Left cardiac atrium (tissue), 4 donors: ENCODE measurements at regions not wholly inside any gene's neighbourhood (a gene's known extent, or its start where the extent isn't known, plus 50 kb on each side); places are given as distances from the start of the nearest gene placed in this dataset.
A peak's percentile ranks its signal among the peaks of the same experiment; 100 is the strongest.

ENCODE experiments used
- ATAC-seq, 2 donors: fragments of 200-7000 bp; cut with Tn5 transposase; one replicate each; pipeline ENCODE4 v1.9.1; 2020; ENCODE audit warnings: mild to moderate bottlenecking in 2 of 2, moderate library complexity in 2 of 2
- DNase-seq: peaks from one replicate; pipeline ENCODE4 v3.0.0-alpha.2; 2020
- intact Hi-C, 2 donors: fragments of 100-400 bp; cut with DNase I; formaldehyde crosslinking; loops; one replicate each; pipeline versions ENCODE4 v1.14.1 to v1.15.1; 2022 to 2023
- donor health status: DM: no; HTN: yes; CAD: no.
- donor health status: DM: no; HTN: yes; CAD: no; lungs with severe emphysema.
- donor health status: DM: yes; HTN: yes; CAD: no.
- donor health status: Dilated cardiomyopathy.

GRCh38 chr6:25170640-25171039 is 108.5 kb upstream of the CARMIL1 start:
- ATAC-seq = no peak
- intact Hi-C loops = no loop called here

GRCh38 chr6:25171301-25171700 is 107.9 kb upstream of the CARMIL1 start:
- ATAC-seq (no peak), DNase-seq (no peak)
- intact Hi-C loops = no loop called here

More at GRCh38 chr6:25170640-25171039, 108.5 kb upstream of the CARMIL1 start:
- DNase-seq = no peak

- ATAC-seq = peak in 1 of 2 donors; percentile 41
- intact Hi-C loops = no loop called here
Measured at GRCh38 chr6:25172819-25173218, 106.4 kb upstream of the CARMIL1 start.

GRCh38 chr6:25173246-25173645 is 105.9 kb upstream of the CARMIL1 start:
- ATAC-seq (no peak), DNase-seq (no peak)
- intact Hi-C loops = no loop called here

More at GRCh38 chr6:25172819-25173218, 106.4 kb upstream of the CARMIL1 start:
- no peak for DNase-seq

GRCh38 chr6:25173951-25174474 is 105.2 kb upstream of the CARMIL1 start:
- ATAC-seq (peak in 1 of 2 donors; percentile 69), DNase-seq (no peak)
- intact Hi-C loops = no loop called here

GRCh38 chr6:25174678-25175077 is 104.5 kb upstream of the CARMIL1 start:
- no peak for DNase-seq
- intact Hi-C loops = no loop called here
- no peak for ATAC-seq

- DNase-seq (no peak), ATAC-seq (peak in 1 of 2 donors; percentile 52)
- intact Hi-C loops = no loop called here
Measured at GRCh38 chr6:25175196-25175595, 104.0 kb upstream of the CARMIL1 start.

GRCh38 chr6:25175681-25176080 is 103.5 kb upstream of the CARMIL1 start:
- intact Hi-C loops = no loop called here
- no peak for ATAC-seq
- no peak for DNase-seq

- intact Hi-C loops = no loop called here
- no peak for ATAC-seq
- DNase-seq = no peak
Measured at GRCh38 chr6:25176466-25176865, 102.7 kb upstream of the CARMIL1 start.

GRCh38 chr6:25177500-25178028 is 101.6 kb upstream of the CARMIL1 start:
- DNase-seq (no peak), ATAC-seq (no peak)
- intact Hi-C loops = no loop called here

- ATAC-seq = no peak
- intact Hi-C loops = no loop called here
- DNase-seq = no peak
Measured at GRCh38 chr6:25178336-25179035, 100.7 kb upstream of the CARMIL1 start.

GRCh38 chr6:25179051-25179778 is 100.0 kb upstream of the CARMIL1 start:
- ATAC-seq (peak; percentile 74 to 76), DNase-seq (no peak)
- intact Hi-C loops = no loop called here

- ATAC-seq = no peak
- intact Hi-C loops = no loop called here
- DNase-seq = no peak
Measured at GRCh38 chr6:25180630-25181349, 98.4 kb upstream of the CARMIL1 start.

- intact Hi-C loops = no loop called here
- ATAC-seq = no peak
Measured at GRCh38 chr6:25181350-25181724, 97.8 kb upstream of the CARMIL1 start.

GRCh38 chr6:25181923-25182322 is 97.3 kb upstream of the CARMIL1 start:
- DNase-seq (no peak), ATAC-seq (no peak)
- intact Hi-C loops = no loop called here

More at GRCh38 chr6:25181350-25181724, 97.8 kb upstream of the CARMIL1 start:
- no peak for DNase-seq

- intact Hi-C loops = no loop called here
- DNase-seq (no peak), ATAC-seq (no peak)
Measured at GRCh38 chr6:25186919-25187318, 92.3 kb upstream of the CARMIL1 start.

GRCh38 chr6:25188232-25188631 is 90.9 kb upstream of the CARMIL1 start:
- intact Hi-C loops = no loop called here
- DNase-seq (no peak), ATAC-seq (no peak)

- DNase-seq = peak; percentile 54
- intact Hi-C loops = no loop called here
Measured at GRCh38 chr6:25192590-25193459, 86.3 kb upstream of the CARMIL1 start.

More at GRCh38 chr6:25192590-25193459, 86.3 kb upstream of the CARMIL1 start:
- peak; percentile 85 to 95 for ATAC-seq
